ENCODE measurements at regions not wholly inside any gene's neighbourhood (a gene's known extent, or its start where the extent isn't known, plus 50 kb on each side); places are given as distances from the start of the nearest gene placed in this dataset.
"Not testable (repeated sequence)": the region's sequence is repeated elsewhere in the genome, so short reads cannot be mapped to it uniquely, and the experiment has no call there.

GRCh38 chr6:44049989-44050871, 77.0 kb downstream of the MRPL14 start:
- no peak for DNase-seq

GRCh38 chr6:44049163-44049988, 77.9 kb downstream of the MRPL14 start:
- no peak for DNase-seq

GRCh38 chr6:44048277-44048676, 79.0 kb downstream of the MRPL14 start:
- no peak for DNase-seq

GRCh38 chr6:44047801-44048200, 79.5 kb downstream of the MRPL14 start:
- no peak for DNase-seq

GRCh38 chr6:44047179-44047546, 80.1 kb downstream of the MRPL14 start:
- DNase-seq, result no peak

GRCh38 chr6:44046516-44047178, 80.6 kb downstream of the MRPL14 start:
- no peak for DNase-seq

- DNase-seq, result no peak
Measured at GRCh38 chr6:44045672-44046015, 81.6 kb downstream of the MRPL14 start.

- DNase-seq, result no peak
Measured at GRCh38 chr6:44044940-44045671, 82.1 kb downstream of the MRPL14 start.

- DNase-seq, result no peak
Measured at GRCh38 chr6:44044154-44044539, 83.1 kb downstream of the MRPL14 start.

- DNase-seq, result no peak
Measured at GRCh38 chr6:44043479-44044153, 83.6 kb downstream of the MRPL14 start.

GRCh38 chr6:44042989-44043478, 84.2 kb downstream of the MRPL14 start:
- no peak for DNase-seq

GRCh38 chr6:44042261-44042988, 84.8 kb downstream of the MRPL14 start:
- no peak for DNase-seq

- DNase-seq, result peak; percentile 17
Measured at GRCh38 chr6:44041461-44042260, 85.6 kb downstream of the MRPL14 start.

GRCh38 chr6:44040786-44041185, 86.5 kb downstream of the MRPL14 start:
- DNase-seq, result no peak

GRCh38 chr6:44039839-44040350, 87.4 kb downstream of the MRPL14 start:
- no peak for DNase-seq

- DNase-seq, result no peak
Measured at GRCh38 chr6:44039191-44039719, 88.0 kb downstream of the MRPL14 start.

- no peak for DNase-seq
Measured at GRCh38 chr6:44038543-44039065, 88.6 kb downstream of the MRPL14 start.

- DNase-seq, result no peak
Measured at GRCh38 chr6:44037847-44038542, 89.3 kb downstream of the MRPL14 start.

- DNase-seq, result not testable (repeated sequence)
Measured at GRCh38 chr6:44037276-44037675, 90.0 kb downstream of the MRPL14 start.

Data from NK-92 treated with Interleukin-12 subunit alpha and Interleukin-12 subunit beta, amount 100 ng/mL, for 24 hours (cell line).